ENCODE measurements at regions not wholly inside any gene's neighbourhood (a gene's known extent, or its start where the extent isn't known, plus 50 kb on each side); places are given as distances from the start of the nearest gene placed in this dataset.

- H3K27ac ChIP-seq: no peak overlapping the region
- H3K4me1 ChIP-seq: no peaks in the 10 kb centered on the region
- no peak for DNase-seq
- no peak overlapping the region for H3K4me3 ChIP-seq
- no peaks in the 10 kb centered on the region for H3K9me3 ChIP-seq
- TF ChIP-seq CTCF (IDR thresholded peaks at IDR 0.05) (no peak), POLR2A (IDR thresholded peaks at IDR 0.05) (no peak)
- ATAC-seq: no peak
- H3K27me3 ChIP-seq: no peaks in the 10 kb centered on the region
- no peaks in the 10 kb centered on the region for H3K36me3 ChIP-seq (replicated peaks in 1 of 2; ENCODE audit: insufficient read depth in 1 of 2, low read depth in 2 of 2)
- 68 to 88% methylated on average over 2 to 3 of the region's 5 CpGs for WGBS, 2 donors
- intact Hi-C loops (cut with DNase I): no loop called here
Observed at GRCh38 chr6:147715035-147715434, 206.5 kb downstream of the SAMD5 start.

- DNase-seq (no peak), ATAC-seq (no peak)
- no peak for TF ChIP-seq POLR2A (IDR thresholded peaks at IDR 0.05)
- TF ChIP-seq CTCF (IDR thresholded peaks at IDR 0.05): no peak
- Histone ChIP-seq H3K27ac (no peak overlapping the region), H3K27me3 (no peaks in the 10 kb centered on the region), H3K4me1 (no peaks in the 10 kb centered on the region), H3K9me3 (no peaks in the 10 kb centered on the region), H3K4me3 (no peak overlapping the region), H3K36me3 (replicated peaks in 1 of 2; ENCODE audit: insufficient read depth in 1 of 2, low read depth in 2 of 2) (no peaks in the 10 kb centered on the region)
- intact Hi-C loops (cut with DNase I): no loop called here
- WGBS, 2 donors: 47 to 71% methylated on average over 2 to 3 of the region's 4 CpGs
Observed at GRCh38 chr6:147716434-147716833, 207.9 kb downstream of the SAMD5 start.

GRCh38 chr6:147717991-147718390 lies 209.5 kb downstream of the SAMD5 start:
- no peak overlapping the region for H3K27ac ChIP-seq
- H3K27me3 ChIP-seq: no peaks in the 10 kb centered on the region
- 66 to 70% methylated on average over 5 of the region's 5 CpGs for WGBS, 2 donors
- no peak for TF ChIP-seq POLR2A (IDR thresholded peaks at IDR 0.05)
- no peak for TF ChIP-seq CTCF (IDR thresholded peaks at IDR 0.05)
- intact Hi-C loops (cut with DNase I): no loop called here
- ATAC-seq (no peak), DNase-seq (no peak)
- H3K4me1 ChIP-seq: no peaks in the 10 kb centered on the region
- H3K36me3 ChIP-seq (replicated peaks in 1 of 2; ENCODE audit: insufficient read depth in 1 of 2, low read depth in 2 of 2): no peaks in the 10 kb centered on the region
- H3K9me3 ChIP-seq: peaks cover 0 to 3% (median 0%) of the 10 kb centered on the region in 3 donors
- no peak overlapping the region for H3K4me3 ChIP-seq

GRCh38 chr6:147722158-147722557 lies 213.7 kb downstream of the SAMD5 start:
- H3K27me3 ChIP-seq: no peaks in the 10 kb centered on the region
- H3K4me1 ChIP-seq: no peaks in the 10 kb centered on the region
- TF ChIP-seq CTCF (IDR thresholded peaks at IDR 0.05) (no peak), POLR2A (IDR thresholded peaks at IDR 0.05) (no peak)
- H3K36me3 ChIP-seq (replicated peaks in 1 of 2; ENCODE audit: insufficient read depth in 1 of 2, low read depth in 2 of 2): no peaks in the 10 kb centered on the region
- 66 to 78% methylated on average over 4 of the region's 4 CpGs for WGBS, 2 donors
- H3K4me3 ChIP-seq: no peak overlapping the region
- intact Hi-C loops (cut with DNase I): no loop called here
- no peak overlapping the region for H3K27ac ChIP-seq
- H3K9me3 ChIP-seq: peaks cover 0 to 7% (median 0%) of the 10 kb centered on the region in 3 donors
- ATAC-seq: no peak
- no peak for DNase-seq

GRCh38 chr6:147724454-147724853 lies 216.0 kb downstream of the SAMD5 start:
- no peak for ATAC-seq
- Histone ChIP-seq H3K27me3 (no peaks in the 10 kb centered on the region), H3K4me3 (no peak overlapping the region), H3K9me3 (peaks cover 0 to 7% (median 0%) of the 10 kb centered on the region in 3 donors), H3K36me3 (replicated peaks in 1 of 2; ENCODE audit: insufficient read depth in 1 of 2, low read depth in 2 of 2) (no peaks in the 10 kb centered on the region), H3K4me1 (no peaks in the 10 kb centered on the region), H3K27ac (no peak overlapping the region)
- intact Hi-C loops (cut with DNase I): no loop called here
- TF ChIP-seq POLR2A (IDR thresholded peaks at IDR 0.05): no peak
- no peak for TF ChIP-seq CTCF (IDR thresholded peaks at IDR 0.05)
- 84 to 94% methylated on average over 2 of the region's 2 CpGs for WGBS, 2 donors
- no peak for DNase-seq

Measured in body of pancreas (tissue), 4 donors.